Left forelimb (tissue), 1 donor: ENCODE measurements at regions not wholly inside any gene's neighbourhood (a gene's known extent, or its start where the extent isn't known, plus 50 kb on each side); places are given as distances from the start of the nearest gene placed in this dataset.
"Not testable (repeated sequence)": the region's sequence is repeated elsewhere in the genome, so short reads cannot be mapped to it uniquely, and the experiment has no call there.

Source experiments
- DNase-seq: peaks from one replicate; pipeline ENCODE4 v3.0.0-alpha.2; 2018; ENCODE audit warnings: low spot score

DNA sequence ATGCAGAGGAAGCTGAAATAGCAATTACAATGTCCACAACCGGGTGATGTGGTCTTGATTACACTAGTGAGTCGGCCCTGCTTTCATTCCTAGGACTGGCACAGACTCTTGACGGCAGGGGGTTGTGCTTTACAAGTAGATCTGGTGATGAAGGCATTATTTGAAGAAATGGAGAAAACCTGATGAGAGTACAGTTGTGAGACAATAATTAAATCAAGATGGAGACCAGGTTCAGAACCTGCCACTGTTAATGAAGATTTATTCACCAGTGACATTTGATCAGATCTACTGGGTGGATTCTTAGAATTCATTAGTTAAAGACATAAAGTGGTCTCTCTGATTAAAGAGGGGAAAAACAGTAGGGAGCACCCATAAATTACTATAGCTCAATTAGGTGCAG, 747.2 kb downstream of the STPG2 start:
- DNase-seq: no peak

DNA sequence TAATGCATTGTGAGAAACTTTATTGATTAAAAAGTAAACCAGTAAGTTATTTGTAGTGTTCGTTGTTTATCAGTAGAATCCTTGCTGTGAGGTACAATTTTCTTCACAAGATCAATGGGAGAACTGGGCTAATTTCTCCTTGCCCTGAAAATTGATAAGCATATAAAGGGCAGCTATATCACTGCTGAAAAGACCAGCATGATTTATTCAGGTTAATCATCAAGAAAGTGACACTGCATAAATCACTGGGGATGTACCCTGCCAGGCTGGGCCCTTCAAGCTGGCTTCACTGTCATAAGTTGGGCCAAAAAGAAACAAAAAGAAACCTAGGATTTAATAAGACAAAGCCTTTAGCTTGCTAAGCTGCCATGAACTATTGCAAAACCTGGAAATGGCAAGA, 746.7 kb downstream of the STPG2 start:
- no peak for DNase-seq

DNA sequence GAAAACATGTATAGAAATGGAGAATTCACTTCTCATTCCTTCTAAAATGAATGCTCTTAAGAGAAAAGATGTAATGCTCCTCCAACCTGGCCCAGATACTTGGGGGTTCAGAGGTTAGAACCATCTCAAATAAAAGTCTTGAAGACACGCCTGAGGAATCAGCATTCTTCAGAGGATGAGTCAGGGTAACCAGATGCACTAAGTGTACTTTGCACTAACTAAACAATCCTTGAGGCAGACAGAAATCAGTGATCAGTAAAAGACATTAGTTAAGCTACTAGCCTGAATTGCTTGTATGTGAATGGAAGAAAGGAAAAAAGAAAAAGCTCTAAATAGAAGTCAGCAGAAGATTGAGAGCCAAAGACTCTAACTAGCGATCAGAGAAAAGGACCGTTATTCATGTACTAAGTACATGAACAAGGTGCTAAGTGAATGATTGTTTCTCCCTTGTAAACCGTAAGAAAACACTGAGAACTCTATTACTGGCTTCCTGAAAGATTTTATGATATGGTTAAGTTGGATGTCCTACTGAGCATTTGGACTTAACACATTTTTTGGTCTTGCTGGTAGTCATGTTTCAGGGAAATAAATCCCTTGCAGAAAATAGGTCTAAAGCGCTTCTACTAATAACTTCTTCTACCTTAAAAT, 738.3 kb downstream of the STPG2 start:
- no peak for DNase-seq

DNA sequence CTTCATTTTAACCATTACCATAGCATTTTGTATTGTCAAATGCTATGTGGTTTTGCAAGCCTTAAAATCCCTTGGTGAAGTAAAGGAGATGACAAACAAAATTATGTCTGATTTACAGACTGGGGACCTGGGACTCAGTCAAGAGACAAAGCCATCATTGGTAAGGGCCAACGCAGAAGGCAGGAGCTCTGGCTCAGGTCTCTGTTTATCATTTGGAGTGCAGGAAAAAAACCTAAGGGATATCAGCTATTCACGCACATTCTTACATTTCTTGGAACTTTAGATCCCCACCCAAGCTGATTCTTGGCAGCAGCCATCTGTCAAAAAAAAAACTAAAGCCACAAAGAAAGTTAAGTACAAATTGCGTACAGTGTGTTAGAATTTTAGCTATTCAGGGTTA, 731.9 kb downstream of the STPG2 start:
- DNase-seq: no peak

DNA sequence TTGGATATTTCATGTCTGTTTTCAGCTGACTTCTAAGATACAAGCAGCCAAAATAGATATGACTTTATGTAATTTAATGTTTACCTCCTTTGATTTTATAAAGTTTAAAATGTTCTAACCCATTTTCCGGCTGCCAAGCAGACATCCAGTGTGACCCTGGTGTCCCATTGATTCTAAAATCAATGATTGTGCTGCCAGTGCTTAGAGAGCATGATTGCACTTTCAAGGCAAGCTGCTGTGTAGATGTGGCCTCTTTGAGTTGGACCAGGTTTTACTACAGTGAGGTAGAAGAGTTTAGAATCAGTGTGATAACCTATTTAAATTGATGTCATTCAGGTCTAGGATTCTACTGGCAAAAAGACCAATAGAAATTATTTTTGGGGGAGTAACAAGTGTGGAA, 730.9 kb downstream of the STPG2 start:
- DNase-seq: no peak

DNA sequence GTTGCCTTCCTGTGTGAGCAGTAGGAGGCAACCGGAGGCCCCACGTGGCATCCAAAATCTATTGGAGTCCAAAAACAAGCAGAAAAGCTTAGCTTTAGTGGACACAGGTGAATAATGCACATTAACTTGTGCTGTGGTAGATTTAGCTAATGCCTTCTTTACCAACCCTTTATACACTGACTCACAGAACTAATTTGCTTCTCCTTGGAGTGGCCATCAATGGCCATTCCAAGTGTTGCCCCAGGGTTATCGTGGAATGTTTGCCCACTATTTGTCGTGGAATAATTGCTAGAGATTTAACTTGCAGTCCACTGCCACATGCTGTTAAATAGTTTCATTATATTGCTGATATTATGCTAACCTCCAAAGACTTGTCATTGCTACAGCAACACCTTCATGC, 729.1 kb downstream of the STPG2 start:
- DNase-seq: no peak

DNA sequence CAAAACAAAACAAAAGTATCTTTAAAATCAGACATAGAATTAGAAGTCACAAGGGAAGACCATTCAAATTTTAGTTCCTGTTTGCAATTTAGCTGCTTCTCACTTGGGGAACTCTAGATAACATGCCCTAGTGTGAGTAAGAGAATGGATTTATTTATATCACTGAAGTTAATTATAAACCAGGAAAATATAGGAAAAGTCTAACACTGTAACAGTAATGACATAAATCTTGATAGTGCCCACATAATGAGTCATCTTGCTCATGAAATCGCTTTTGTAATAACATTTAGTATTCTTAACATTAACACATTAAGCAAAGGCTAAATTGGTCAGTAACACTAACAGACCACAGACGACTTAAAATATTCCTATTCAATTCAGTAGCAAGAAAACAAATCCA, 710.7 kb downstream of the STPG2 start:
- DNase-seq: no peak

DNA sequence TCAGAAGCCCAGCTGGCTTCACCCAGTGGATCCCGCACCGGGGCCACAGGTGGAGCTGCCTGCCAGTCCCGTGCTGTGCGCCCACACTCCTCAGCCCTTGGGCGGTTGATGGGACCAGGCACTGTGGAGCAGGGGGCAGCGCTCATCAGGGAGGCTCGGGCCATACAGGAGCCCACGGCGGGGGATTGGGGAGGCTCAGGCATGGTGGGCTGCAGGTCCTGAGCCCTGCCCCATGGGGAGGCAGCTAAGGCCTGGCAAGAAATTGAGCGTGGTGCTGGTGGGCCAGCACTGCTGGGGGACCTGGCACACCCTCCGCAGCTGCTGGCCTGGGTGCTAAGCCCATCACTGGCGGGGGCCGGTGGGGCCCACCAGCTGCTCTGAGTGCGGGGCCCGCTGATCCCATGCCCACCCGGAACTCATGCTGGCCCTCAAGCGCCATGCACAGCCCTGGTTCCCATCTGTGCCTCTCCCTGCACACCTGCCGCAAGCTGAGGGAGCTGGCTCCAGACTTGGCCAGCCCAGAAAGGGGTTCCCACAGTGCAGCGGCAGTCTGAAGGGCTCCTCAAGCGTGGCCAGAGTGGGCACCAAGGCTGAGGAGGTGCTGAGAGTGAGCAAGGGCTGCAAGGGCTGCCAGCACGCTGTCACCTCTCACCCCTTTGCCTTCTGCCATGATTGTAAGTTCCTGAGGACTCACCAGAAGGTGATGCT, 705.1 kb downstream of the STPG2 start:
- not testable (repeated sequence) for DNase-seq

DNA sequence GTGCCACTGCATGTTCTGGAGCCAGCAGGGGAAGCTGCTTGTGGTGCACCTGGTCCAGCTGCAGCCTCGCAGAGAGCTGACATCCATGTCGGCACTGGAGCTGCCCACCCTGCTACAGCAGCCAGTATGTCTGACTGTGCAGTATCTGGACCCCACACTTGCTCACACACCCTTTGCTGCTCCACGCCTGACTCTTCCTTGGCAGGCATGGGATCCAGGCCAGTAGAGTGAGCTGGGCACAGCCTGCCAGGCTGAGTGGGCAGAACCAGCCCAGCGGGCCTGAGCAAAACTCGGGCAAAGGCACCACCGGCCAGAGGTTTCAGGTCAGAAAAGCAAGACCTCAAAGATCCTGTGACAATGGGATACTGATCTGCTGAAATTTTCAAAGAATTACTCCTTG, 690.1 kb downstream of the STPG2 start:
- DNase-seq: no peak

DNA sequence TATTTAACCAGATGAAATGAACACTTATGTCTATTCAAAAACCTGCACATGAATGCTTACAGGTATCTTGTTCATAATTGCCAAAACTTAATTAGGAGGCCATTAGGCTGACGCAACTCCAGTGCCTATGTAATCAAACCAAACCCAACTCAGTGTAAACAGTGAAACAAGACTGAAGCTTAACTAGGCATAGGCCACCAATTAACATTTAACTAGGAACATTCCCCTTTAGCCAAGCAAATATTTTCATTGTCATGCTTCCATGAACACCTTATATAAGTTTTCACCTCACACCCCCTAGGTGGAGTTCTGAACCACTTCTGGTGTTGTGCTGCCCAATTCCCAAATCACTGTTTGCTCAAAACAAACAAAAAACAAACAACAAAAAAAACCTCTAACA, 686.0 kb downstream of the STPG2 start:
- DNase-seq: no peak

DNA sequence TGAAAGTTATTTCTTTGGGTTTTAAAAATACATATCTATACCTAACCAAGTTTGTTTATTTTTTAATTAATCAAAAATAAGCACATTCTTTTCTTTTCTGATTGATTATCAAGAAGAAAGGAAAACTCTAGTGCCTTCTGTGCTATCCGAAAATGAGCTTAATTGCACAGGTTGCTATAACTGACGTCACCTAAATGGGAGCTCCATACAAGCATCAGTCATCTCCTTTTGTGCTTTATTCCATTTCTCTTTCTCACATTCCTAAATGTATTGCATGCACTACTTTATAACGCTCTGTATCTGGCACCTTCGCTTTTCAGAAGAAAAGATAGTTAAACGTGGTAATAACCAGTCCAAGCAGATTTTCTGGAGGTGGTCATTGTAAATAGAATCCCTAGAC, 675.0 kb downstream of the STPG2 start:
- no peak for DNase-seq

DNA sequence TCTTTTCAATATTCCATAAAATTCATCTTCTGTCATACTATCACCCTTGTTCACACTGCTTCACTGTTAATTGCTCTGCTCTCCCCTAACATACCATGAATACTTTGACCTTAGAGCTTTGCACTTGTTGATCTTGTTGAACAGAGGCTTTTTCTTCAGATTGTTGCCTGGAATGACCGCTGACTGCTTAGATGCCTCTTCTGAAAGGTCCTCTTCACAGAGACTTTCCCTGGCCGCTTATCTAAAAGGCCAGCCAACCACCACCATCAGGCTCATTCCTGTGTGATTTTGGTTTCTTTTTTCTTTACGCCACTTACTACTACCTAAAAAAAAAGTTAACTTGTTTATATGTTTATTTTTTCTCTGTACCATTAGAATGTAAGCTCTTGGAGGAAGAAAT, 667.7 kb downstream of the STPG2 start:
- DNase-seq: no peak

DNA sequence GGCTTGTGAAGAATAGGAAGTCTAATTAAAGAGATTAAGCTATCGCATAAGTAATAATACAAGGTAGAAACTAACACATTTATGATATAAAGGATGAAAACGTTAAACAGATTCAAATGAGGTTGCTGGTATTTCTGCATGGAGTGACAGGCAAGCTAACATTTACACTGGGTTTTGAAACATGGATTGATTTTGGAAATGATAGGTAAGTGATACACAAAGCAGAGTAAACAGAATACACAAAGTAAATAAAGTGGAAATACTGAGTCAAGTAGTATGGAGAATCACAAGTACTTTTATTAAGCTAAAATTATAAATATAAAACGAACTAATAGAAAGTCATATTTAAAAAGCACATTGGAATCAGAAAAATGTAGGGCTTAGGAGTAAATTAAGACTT, 665.3 kb downstream of the STPG2 start:
- no peak for DNase-seq

DNA sequence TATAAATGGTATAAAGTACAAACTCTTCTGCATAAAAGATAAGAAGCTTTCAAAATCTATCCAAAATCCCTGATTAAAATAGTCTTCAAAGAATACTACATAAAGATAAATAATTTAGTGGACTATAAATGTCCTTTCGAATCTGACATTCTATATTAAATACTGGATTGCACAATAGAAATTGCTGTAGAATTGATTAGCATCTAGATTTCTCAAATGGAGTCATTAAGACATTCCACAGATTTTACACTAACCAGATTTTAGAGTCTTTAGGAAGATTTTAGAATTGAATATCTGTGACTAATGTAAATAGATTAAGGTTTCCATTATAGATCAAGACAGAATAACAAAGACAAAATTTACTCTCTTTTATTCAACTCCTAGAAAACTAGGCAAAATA, 663.9 kb downstream of the STPG2 start:
- no peak for DNase-seq

DNA sequence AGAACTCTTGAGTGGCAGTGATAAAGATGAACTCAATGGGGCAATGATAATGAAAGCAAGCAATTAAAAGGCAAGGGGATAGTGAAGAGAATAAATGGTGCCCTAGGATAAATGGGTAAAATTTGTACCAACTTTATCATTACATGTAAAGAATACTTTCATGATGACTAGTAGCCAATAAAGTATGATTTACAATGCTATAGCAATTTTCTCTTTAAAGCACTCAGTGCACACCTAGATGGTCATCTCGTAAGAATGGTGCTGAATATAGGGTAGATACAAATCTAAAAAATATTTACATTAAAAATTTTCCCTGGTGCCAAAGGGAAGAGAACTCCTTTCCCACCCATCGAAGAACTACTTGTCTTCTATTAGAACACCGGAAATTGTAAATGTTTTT, 651.4 kb downstream of the STPG2 start:
- DNase-seq: no peak

DNA sequence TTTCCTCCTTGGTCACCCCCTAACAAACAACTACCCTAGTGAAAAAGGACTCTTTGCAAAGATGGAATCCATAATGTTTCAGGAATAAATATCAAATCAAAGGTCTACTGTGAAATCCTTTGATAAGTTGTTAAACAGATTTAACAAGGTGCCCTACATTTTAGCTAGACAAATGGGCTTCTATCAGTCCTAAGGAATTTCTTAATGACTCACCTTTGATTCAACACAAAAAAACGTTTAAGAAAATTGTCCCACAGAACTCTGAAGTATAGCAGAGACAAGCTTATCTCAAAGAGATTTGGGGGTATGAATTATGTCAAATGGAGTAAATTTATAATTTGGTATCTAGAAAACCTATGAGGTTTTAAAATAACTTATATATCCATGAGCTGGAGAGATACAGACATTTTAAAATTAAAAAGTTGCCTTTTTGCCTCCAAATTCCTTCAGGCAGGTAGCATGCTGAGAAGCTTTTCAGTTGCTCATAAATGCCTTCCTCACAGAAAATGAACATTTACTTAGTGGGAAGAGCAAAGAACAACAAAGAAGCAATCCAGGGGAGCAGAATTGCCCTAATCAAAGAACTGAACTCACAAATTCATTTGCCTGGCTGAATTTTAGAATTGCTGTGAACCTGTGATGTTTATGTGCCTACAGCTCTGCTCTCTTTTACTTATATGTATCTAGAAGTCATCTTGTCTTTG, 649.3 kb downstream of the STPG2 start:
- no peak for DNase-seq

DNA sequence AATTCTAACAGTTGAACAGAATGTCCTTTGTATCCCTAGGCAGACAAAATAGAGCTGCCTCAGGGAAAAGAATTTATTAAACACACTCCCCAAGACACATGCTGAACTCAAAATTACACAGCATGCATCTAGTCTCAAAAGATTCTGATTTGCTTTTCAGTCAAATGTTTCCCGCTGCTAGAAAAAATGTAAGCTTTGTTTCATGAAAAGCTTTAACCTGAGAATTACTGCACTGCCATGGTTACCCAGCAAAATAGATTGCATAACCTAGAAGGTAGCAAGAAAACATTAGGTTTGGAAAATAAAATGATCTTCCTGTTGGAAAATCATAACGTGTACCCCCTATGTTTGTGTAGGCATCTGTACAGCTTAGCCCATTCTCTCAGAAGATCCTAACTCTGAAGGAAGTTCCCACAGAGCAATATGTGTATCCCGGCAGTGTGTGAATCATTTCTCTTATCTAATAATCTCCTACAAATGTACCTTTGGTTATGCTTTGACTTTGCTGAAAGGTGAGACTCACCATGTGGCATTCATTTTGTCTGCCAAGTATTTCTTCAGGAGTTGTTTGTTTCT, 646.9 kb downstream of the STPG2 start:
- no peak for DNase-seq

DNA sequence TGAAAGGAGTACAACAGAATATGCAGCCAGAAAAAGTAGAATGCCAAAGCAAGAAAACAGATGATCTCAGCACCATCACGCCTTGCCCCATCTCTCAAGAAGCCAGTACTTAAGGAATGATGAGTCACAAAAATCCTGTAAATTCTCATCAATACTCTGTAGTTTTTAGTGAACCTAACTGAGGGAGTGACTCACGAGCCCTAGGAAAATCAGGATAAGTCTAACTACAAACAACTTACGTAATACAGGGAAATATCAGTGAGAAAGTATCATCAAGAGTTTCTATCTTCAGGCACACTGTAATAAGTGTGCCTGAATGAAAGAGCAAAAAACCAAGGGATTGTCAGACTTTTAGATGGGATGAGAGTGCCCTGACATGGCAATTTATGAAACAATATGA, 644.4 kb downstream of the STPG2 start:
- DNase-seq: no peak

DNA sequence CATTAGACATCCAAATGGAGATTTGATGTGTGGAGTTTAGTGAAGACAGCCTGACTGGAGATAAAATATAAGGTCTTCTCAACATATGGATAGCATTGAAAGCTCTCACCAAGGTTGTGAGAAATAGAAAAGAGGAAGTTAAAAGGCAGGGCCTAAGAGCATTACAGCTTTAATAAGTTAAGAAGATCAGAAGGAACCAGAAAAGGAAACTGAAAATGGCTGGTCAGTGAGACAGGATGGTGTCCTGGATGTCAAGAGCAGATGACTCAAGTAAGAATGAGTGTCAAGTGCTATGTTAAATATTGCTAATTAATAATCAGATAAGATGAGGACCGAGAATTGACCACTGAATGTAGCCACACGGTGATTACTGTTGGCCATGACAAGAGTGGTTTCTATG, 642.9 kb downstream of the STPG2 start:
- no peak for DNase-seq

DNA sequence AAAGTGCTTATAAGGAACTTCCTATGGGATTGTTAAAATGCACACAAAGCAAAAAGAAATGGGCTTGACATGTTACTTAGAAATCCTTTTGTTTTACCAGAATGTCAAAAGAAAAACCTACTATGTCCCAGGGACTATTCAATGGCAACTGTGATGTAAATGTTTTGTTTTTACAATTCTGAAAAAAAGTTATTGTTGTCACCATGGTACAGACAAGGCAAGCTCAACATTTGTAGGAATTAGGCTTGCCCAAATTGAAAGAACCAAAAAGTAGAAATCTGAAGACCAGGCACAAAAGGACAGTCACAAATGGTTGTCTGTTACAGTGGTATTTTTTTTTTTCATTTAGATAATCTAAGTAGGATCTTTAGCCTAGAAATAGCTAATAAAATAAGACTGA, 638.6 kb downstream of the STPG2 start:
- no peak for DNase-seq

DNA sequence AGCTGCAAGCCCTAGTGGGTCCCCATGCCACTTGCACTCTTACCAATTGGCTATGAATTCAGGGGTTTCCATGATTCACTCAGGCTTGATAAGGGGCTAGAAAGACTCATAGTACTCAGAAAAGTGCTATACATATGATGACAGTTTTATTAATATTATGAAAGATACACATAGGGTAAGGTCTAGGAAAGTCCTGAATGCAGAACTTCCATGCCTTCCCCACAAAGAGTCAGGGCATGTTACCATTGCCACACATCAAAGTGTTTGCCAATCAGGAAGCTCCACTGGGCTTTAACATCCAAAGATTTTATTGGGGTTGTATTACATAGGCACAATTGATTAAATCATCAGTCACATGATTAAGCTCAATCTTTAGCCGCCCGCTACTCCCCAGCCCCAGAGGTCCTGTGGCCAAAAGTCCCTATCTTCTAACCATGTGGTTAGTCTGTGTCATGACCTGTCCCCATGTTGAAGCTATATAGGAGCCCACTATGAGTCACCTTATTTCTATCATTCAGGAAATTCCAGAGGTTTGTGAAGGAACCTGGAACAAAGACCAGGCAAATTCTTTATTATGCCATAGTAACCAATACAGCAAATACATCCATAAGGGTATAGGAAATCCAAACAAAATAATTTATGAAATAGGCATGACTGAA, 635.6 kb downstream of the STPG2 start:
- DNase-seq: no peak
